GM10248 (cell line): ENCODE measurements at regions not wholly inside any gene's neighbourhood (a gene's known extent, or its start where the extent isn't known, plus 50 kb on each side); places are given as distances from the start of the nearest gene placed in this dataset.

ENCODE experiments used
- CTCF ChIA-PET: fragments of 300-600 bp; sonication (Branson Sonifier 250); formaldehyde crosslinking; extraction: SDS; loops from one replicate; lab custom pipeline; 2021; ENCODE audit warnings: antibody characterized with exemption; lab: Yijun Ruan, JAX
- POLR2A ChIA-PET: fragments of 350-650 bp; sonication (Branson Sonifier 250); formaldehyde crosslinking; extraction: SDS; loops from one replicate; lab custom pipeline; 2020; ENCODE audit warnings: antibody characterized with exemption; lab: Yijun Ruan, JAX
- DNase-seq: peaks from one replicate; pipeline ENCODE4 v3.0.0; 2012; ENCODE audit errors: extremely low spot score
- TF ChIP-seq, protein P1 (sequence below): IDR thresholded peaks from 2 replicates; pipeline ENCODE4 v1.5.1; 2012; ENCODE audit warnings: mild to moderate bottlenecking, low read depth; ENCODE audit errors: extremely low read depth, missing control alignments, control extremely low read depth

DNA sequence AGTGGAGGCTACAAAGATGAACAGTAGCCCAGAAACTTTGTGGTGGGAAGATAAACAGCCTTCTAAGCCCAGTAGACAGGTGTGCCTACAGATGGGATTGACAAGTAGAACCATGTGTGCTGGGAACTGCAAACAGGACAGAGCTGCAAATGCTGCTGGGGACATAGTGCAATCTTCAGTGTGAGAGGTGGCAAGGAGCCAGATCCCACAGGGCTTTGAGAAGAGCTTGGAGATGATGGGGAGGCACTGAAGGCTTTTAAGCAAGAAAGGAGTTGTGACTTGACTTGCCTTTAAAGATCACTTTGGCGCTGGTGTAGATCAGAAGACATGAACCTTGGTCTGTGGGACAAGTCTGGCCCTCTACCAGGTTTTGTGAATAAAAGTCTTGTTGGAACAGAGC is 675.2 kb downstream of the ACTL7B start:
- CTCF ChIA-PET, result interaction anchor here (2.0 kb wide), 1 partner anchor 13 kb away, joined by 5 read pairs; no protein-coding TSS in a partner anchor
- DNase-seq, result no peak
- TF ChIP-seq, protein P1, sequence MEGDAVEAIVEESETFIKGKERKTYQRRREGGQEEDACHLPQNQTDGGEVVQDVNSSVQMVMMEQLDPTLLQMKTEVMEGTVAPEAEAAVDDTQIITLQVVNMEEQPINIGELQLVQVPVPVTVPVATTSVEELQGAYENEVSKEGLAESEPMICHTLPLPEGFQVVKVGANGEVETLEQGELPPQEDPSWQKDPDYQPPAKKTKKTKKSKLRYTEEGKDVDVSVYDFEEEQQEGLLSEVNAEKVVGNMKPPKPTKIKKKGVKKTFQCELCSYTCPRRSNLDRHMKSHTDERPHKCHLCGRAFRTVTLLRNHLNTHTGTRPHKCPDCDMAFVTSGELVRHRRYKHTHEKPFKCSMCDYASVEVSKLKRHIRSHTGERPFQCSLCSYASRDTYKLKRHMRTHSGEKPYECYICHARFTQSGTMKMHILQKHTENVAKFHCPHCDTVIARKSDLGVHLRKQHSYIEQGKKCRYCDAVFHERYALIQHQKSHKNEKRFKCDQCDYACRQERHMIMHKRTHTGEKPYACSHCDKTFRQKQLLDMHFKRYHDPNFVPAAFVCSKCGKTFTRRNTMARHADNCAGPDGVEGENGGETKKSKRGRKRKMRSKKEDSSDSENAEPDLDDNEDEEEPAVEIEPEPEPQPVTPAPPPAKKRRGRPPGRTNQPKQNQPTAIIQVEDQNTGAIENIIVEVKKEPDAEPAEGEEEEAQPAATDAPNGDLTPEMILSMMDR, result no peak
- POLR2A ChIA-PET, result no interaction called here

DNA sequence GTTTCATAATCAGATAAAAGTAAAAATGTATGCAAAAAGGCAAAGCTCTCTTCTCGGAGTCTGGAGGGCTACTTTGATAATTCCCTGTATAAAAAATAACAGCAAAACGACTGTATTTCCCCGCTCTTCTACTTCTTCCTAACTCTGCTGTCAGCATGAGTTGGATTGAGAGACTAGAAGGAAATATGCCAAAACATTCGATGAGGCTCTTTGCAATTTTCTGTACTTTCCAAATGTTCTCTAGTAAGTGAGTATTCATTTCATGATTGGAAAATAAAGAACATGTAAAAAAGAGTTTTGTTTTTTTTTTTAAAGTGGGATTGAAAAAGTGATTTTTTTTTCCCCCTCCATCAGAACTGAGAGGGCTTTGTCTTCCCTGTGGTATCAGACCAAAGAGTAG is 677.5 kb downstream of the ACTL7B start:
- DNase-seq, result no peak
- TF ChIP-seq, protein P1, result no peak
- ChIA-PET POLR2A (no interaction called here), CTCF (no interaction called here)

DNA sequence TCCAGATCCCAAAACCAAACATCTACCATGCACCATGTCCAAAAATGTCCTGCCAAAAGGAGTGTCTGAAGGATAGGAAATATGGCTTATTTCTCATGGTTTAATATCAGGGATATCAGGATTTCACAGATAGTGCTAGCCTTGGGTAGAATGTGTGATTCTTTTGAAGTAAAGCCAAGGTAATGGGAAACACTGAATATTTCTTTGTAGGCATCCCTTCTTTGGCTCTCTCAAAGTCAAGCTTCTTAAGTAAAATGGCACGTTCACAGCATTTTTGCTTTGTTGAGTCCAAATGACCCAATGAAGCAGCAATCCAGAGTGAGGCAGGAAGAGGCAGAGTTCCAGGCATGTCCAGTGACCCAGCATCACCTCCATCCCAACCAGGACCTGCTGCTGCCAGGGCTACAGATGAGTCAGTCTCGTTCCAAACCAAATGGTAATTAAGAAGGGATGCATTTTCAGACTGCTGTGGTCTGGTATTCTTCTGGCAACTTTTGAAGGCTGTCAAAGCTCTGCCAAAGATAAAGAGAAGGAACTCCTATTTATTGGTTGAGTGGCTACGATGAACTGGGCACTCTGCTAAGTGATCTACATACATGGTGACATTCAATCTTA is 678.8 kb upstream of the KLF4 start:
- ChIA-PET POLR2A (no interaction called here), CTCF (no interaction called here)
- no peak for DNase-seq
- TF ChIP-seq, protein P1, result no peak

DNA sequence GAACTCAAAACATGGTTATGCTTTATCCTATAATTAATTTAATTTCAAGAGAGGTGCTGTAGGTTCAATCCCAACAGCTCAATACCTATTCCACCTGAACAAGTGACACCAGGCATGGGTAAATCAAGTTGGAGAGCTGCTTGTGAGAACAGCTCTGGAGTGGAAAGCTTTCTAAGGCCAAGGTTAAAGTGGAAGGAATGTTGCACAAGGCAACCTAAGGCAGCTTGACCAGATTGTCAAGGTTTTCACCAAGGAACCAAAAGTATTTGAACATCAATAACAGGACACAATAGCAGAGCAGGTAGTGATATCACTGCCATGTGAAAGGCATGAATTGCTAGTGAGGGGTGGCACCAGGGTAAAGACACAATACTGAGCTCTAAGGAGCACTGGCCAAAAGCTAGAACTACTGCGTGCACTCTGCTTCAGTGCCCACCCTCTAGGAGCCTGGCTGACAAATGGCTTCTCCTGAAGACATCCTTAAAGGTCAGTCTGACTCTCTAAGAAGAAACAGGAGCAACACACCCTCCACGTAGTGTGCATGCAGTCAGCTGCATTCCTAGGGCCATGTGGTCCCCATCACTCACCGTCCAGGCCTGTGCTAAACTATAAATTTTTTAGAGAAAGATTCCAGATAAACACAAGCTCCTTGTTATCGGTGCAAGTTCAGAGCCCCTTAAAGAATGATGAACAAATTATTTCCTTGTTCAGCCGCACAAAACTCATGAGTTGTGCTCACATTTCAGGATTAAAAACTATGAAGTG is 677.7 kb upstream of the KLF4 start:
- POLR2A ChIA-PET, result no interaction called here
- no peak for DNase-seq
- TF ChIP-seq, protein P1, result no peak
- CTCF ChIA-PET, result interaction anchor here (0.7 kb wide), 1 partner anchor 13 kb away, joined by 3 read pairs; no protein-coding TSS in a partner anchor

DNA sequence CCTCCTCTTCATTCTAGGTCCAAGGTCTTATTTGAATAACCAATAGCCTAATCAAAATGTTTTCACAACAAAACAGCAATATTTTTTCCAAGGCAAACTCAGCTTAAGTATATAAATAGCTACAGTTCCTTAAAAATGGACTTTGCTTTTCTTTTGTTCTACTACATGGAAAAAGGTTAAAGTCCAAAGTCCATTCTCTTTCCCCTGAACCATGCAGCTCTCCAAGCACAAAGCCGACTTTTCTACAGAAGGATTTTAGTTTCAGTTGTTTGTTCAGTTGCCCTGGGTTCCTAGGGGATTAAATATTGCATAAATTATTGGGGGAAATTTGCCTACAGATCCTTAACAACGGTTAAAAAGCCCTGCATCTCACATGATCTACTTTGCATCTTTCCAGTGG is 677.0 kb upstream of the KLF4 start:
- ChIA-PET CTCF (interaction anchor here (1.1 kb wide), 1 partner anchor 8 kb away, joined by 4 read pairs; no protein-coding TSS in a partner anchor), POLR2A (no interaction called here)
- DNase-seq, result no peak
- TF ChIP-seq, protein P1, result no peak

DNA sequence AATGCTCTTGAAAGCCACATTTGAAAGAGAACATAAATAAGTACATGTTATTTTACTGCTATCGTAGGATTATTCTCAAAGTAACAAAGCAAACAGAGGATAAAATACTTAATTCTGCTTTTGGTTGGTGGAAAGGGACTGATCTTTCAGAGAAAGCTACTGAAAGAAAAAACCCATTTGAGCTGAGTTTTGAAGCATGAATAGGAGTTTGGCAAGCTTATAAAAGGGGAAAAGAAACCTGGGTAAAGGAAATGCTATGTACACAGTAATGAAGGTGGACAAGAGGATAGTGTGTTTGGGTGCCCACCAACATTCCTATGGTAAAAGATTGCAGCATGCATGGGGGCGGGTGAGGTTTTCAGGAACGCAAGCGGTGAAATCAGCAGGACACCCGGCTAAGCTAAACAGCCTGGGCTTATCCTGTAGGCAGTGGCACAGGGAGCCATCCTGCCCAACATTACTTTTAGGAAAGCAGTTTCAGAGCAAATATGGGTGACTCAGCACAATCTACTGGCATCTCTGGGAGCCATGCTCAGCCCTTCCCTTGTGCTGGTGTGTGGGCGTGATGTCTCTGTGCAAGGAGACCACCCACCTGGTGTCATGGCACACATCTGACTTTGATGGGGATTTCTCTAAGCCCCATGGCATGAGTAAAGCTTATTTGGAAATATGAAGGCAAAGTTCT is 673.9 kb upstream of the KLF4 start:
- TF ChIP-seq, protein P1, result no peak
- ChIA-PET POLR2A (no interaction called here), CTCF (no interaction called here)
- no peak for DNase-seq
